ENCODE measurements at regions not wholly inside any gene's neighbourhood (a gene's known extent, or its start where the extent isn't known, plus 50 kb on each side); places are given as distances from the start of the nearest gene placed in this dataset.

- no peak for TF ChIP-seq POLR2A (IDR thresholded peaks at IDR 0.05)
- TF ChIP-seq CTCF (IDR thresholded peaks at IDR 0.05) = no peak
- TF ChIP-seq POLR2AphosphoS5 (IDR thresholded peaks at IDR 0.05) = no peak
- TF ChIP-seq EP300 (IDR thresholded peaks at IDR 0.05) = no peak
Observed at GRCh38 chr5:158265931-158266700, 407.2 kb upstream of the CLINT1 start.
